SK-MEL-5 (cell line): ENCODE measurements at regions not wholly inside any gene's neighbourhood (a gene's known extent, or its start where the extent isn't known, plus 50 kb on each side); places are given as distances from the start of the nearest gene placed in this dataset.
A peak's percentile ranks its signal among the peaks of the same experiment; 100 is the strongest.

ENCODE experiments used
- DNase-seq: peaks from one replicate; pipeline ENCODE4 v3.0.0-alpha.2; 2016; ENCODE audit warnings: low read depth, low spot score
- in situ Hi-C: cut with HindIII; loops from 2 replicates; pipeline ENCODE4 v1.10.0; 2016; ENCODE audit warnings: low sequenced_read_pairs, high pct_unique_total_duplicates, low pct_unique_long_range_greater_than_20kb

DNA sequence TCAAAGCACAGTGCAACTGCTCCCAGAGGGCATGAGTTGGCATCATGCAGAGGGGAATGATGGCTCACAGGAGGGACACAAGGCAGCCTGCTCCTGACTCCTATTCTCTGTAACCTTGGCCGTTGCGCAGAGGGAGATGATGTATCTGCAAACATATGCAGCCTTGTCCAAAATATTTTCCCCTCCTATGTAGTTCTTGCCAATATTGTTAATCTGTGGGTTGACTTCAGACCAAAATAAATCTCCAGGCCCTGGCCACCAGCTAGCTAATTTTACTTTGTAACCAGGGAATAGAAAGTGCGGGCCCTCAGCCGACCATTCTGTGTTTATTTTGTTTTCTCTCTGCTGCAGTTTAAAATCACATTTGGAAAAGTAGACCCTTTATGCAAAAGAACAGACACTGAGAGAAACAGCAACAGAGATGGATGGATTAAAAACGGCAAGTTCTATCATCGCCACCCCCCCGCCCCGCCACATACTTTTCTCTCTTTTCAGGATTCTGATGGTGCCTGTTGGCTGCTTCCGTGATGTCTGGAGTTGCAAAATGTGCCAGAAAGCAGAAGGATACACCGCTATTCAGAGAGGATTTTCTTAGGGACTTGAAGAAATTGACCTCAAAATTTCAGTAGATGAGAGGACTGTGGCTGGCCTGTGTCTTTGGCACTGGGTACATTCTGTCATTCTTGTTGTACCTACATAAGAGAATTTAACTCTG, 185.3 kb upstream of the BCOR start:
- in situ Hi-C loops: no loop called here
- no peak for DNase-seq

DNA sequence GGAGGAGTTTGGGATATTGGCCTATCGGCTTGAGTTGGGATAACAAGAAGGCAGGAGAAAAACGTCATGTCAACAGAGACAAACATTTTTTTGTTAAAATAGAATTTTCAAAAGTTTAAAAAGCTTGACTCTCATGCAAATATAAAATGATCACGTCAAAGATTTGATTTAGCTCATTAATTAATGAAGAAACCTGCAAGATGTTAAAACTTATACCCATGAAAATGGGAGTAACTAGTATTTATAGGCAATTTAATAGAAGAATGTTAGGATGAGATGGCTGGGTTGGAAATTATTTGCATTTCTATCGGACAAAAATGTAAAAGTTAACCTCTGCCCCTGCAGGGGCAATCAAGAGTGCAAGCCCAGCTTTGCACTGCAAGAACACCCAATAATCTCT, 184.6 kb upstream of the BCOR start:
- no peak for DNase-seq
- in situ Hi-C loops: no loop called here

DNA sequence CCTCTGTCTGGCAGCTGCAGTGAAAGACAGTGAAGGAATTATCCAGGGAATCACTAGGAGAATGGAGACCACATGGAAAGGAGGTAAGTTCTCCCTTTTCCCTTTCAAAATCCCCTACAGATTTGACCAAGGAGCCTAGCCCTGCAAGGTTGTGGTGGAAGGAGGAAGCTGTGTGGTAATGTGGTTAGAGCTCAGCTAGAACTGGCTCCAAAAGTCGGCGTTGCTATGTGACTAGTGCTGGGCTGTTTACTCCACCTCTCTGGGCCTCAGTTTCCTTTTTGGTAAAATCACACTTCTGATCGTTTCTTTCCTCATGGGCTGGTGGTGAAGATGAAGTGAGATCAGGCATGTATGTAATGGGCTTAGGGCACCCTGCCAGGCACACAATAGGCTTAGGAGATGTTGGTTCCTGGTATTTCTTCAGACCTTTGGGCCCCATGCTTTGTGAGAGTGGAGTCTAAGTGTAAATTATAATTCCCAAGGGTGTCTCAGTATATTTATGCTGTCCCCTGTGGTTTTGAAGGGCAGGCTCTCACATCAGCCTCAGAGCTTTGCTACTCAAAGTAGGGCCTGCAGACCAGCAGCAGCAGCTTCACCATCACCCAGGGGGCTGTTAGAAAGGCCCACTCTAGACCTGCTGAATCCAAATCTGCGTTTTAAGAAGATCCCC, 183.7 kb upstream of the BCOR start:
- in situ Hi-C loops: no loop called here
- no peak for DNase-seq

DNA sequence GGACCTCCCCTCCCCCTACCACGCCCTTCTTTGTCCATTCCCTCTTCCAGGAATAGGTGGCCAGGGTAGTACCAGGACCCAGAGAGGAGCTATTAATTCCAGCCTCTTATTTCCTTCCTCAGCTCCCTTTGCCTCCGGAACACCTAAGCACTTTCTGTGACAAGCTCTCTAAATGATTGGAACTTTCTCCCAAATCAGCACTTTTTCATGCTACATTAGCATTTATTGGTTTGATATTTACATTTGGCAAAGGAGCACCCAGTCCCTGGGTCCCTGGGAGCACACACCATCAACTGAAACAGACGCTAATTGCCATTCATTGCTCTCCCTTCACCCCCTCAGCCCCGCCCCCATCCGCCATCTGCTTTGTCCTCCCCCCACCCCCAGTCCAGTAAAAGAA, 182.0 kb upstream of the BCOR start:
- no peak for DNase-seq
- in situ Hi-C loops: no loop called here

DNA sequence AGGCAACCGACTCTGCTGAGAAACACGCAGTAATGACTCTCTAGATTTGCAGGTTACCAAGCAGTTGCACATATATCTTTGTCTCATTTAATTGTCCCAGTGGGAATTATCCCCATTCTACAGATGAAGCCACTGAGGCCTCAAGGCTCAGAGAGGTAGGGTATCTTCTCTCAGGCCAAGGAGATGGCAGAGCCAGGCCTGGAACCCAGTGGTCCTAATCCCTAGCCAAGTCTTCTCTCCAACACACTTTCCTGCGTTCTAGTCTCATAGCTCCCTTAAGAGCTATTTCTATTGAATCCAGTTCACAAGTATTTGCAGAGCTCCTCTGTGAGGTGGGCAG, 181.3 kb upstream of the BCOR start:
- in situ Hi-C loops: no loop called here
- DNase-seq: no peak

DNA sequence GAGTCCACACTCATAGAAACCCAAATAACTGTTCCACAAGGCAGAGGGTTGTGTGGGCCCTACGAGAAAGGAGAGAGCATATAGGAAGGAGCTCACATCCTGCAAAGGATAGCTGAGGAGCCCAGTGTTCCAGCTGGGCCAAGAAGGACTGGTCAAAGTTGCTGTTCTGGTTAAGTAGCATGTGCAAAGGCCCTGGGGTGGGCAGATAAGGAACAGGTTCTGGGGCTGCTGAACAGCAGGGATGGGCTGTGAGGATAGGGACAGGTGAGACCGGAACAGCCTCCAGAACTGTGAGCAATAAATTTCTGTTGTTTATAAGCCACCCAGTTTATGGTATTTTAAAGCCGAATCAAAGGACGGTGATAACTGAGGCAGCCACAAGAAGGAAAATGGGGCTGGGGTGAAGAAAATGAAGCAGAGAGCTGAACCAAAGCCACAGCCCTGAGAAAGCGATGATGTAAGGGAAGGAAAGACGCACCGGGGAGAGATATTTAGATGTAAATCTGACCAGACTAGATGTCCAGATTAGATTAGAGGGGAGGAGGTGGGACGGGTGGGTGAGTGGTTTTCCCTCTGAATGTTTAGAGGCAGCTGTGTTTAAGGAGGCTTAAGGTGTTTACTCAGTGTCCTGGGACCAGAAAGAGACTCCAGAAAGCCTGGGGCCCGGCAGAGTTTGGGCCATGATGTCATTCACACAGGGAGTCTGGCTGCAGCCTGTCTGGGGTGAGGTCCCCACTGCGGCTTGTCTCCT, 180.8 kb upstream of the BCOR start:
- in situ Hi-C loops: no loop called here
- no peak for DNase-seq

DNA sequence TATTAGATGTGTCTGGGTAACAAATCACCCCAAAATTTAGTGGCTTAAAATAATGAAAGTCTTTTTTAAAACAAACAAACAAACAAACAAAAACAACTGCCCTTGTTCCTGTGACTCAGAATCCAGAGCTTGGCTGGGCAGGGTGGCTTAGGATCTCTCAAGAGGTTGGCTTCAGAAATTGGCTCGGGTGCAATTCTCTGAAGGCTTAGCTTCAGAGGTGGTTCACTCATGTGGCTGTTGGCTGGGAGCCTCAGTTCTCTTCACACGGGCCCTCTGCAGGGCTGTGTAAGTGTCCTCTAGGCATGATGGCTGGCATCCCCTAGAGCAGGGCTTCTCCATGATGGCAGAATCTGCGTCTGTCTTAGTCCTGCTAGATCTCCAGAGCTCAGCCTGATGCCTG, 179.9 kb upstream of the BCOR start:
- in situ Hi-C loops: no loop called here
- no peak for DNase-seq

DNA sequence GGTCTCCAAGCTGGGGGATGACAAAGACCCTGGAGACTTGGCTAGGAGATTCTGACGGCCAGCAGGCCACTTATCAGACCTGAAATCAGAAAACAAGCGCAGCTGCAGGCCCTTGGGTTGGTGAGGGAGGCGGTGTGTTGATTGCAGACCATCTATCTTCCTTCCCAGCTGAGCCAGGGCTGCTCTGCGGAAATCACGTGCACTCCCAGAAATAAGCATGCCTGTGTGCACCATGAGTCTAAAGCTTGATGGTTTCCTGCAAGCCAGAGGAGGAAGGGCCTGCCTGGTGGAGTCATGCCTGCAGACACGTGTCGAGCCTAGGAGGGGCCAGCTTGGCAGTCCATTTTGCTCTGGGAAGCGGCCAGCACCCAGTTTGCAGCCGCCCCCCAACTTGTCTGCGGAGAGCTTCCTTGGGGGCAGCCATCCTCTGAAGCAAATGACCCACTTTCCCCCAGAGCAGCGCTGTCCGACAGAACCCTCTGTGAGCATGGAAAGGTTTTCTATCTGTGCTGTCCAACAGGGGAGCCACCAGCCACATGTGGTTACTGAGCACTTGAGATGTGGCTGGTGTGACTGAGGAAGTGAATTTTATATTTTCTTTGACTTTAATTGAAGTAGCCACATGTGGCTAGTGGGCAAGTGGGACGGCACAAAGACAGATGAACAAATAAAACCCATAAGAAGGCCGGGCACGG, 175.7 kb upstream of the BCOR start:
- no peak for DNase-seq
- in situ Hi-C loops: no loop called here

DNA sequence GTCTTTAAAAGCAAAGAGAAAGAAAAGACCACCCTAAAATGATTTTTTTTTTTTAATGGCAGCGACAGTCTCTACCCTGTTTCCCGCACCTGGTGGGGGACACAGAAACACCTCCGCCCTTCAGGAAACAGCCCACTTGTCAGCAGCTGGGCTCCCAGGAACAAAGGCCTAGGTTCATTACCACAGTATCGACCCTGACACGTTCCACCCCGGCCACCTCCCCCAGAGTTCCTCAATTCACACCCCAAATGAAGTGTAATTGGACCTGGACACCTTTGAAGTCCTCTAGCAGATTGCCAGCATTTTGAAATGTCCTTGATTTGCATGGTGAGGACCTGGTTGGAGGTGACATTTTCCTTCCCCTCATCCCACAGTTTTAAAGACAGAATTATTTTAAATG, 175.0 kb upstream of the BCOR start:
- in situ Hi-C loops: no loop called here

DNA sequence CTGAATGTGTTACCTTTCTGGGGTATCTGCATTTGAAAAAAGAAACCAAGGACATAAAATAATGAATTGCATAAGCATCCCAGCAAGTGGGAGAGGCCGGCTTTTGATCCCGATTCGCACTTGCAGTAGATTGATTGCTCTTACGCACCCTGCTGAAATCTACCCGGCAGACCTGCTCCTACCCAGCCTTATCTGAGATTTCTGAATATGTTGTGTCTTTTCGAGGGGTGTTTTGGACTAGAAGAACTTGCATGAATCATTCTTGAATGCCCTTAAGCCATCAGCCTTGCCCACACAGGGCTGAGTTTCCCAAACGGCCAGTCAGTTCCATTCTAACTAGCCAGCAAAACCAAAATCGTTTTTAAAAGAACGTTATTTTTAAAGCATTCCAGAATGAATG, 174.4 kb upstream of the BCOR start:
- in situ Hi-C loops: no loop called here

More for the DNA sequence above, 175.0 kb upstream of the BCOR start:
- DNase-seq: no peak

DNA sequence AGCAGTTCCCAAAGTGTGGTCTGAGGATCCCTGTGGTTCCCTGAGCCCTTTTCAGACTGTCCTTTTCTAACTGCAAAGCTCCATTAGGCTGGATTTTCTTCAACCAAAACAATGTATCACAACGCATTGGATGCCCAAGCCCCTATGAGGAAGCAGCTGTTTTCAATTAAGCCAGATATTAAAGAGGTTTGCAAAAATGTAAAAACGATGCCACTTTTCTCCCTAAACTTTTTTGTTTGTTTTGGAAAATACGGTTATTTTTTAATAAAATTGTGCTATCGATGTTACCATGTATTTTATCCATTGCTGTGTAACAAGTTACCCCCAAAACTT, 170.4 kb upstream of the BCOR start:
- in situ Hi-C loops: no loop called here
- no peak for DNase-seq

More for the DNA sequence above, 174.4 kb upstream of the BCOR start:
- DNase-seq: no peak

DNA sequence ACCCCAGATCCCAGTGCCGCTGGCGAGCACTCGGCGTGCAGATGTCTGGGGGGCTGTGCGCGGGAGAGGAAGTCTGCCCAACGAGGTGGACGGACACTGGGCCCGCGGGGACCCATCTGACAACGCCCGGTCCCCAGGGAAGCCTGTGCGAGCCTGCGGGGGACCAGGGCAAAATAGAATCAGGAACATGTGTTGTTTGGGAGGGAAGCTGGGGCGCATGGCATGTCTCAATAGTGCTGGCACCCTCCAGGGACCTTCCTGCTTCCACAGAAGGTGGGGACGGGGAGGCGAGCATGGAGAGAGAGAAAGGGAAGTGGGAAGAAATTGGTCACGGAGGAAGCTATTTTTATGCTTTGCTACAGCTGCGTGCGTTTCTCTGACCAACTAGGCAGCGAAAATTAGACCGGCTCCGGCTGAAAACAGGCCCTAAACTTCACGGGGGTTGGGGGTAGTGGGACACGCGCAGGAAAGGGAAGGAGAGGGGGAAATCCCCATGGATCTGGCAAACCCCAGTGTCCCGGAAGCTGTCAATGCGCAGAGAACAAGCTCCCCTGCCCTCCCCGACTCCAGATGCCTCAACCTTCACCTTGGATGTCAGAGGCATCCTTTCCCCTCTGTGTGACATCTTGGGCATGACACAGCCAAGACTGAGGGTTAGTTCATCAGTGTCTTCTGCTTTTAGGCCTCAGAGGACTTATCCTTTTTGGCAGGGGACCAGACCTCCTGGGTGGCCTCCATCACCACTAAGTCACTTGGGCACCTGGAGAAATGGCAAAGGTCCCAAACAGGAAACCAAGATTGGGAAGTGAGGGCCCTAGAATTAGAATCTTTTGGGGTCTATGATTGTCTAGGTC, 169.8 kb upstream of the BCOR start:
- in situ Hi-C loops: no loop called here
- no peak for DNase-seq

DNA sequence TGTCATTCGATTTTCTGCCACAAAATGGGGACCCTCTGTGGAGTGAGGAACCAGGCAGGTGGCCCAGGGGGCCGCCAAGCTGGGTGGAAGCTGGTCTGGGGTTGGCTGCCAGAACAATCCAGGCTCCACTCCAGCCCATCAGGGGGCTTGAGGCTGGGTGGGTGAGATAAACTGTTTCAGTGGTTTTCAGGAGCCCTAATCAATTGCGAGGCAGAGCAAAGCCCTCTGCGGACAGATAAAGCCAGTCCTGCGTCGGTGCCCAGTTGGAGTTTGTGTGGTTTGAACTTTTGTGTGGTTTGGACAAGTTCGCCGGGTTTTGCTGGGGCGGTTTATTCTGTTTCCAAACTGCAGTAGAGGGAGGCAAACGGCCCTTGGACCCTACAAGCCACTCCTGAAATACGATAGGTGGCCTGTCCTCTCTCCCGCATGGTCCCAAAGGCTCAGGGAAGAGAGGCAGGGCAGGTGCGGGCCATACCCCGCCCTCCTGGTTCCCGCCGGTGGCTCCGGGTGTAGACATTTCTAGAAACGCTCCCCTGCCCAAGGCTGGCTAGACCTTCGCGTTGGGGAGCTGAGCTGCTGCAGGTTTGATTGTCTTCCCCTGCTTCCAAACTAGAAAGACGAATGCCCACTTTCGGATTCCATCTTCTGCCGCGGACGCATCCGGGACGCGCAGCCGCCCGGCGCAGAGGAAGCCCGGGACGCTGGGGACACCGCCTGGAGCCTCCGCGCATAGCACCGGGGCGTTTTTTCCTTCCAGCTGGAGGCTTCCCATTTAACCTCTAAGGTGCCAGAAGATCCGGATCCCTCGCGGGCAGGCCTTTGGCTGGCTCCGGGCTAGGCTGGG, 169.0 kb upstream of the BCOR start:
- in situ Hi-C loops: no loop called here

DNA sequence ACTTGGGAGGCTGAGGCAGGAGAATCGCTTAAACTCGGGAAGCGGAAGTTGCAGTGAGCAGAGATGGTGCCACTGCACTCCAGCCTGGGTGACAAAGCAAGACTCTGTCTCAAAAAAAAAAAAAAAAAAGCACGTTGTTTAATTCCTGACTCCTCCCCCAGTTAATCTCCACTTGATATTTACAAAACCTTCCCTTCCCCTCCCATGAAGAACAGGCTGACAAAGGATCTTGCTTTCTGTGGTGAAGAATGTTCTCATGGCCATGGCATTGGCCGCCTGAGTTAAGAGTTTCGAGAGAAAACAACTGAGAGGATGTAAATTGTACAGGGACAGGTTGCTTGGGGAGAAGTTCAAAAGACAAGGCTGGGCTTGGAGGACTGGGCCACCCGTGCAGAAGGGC, 168.2 kb upstream of the BCOR start:
- DNase-seq: no peak
- in situ Hi-C loops: no loop called here

More for the DNA sequence above, 169.0 kb upstream of the BCOR start:
- DNase-seq: peak; percentile 61

DNA sequence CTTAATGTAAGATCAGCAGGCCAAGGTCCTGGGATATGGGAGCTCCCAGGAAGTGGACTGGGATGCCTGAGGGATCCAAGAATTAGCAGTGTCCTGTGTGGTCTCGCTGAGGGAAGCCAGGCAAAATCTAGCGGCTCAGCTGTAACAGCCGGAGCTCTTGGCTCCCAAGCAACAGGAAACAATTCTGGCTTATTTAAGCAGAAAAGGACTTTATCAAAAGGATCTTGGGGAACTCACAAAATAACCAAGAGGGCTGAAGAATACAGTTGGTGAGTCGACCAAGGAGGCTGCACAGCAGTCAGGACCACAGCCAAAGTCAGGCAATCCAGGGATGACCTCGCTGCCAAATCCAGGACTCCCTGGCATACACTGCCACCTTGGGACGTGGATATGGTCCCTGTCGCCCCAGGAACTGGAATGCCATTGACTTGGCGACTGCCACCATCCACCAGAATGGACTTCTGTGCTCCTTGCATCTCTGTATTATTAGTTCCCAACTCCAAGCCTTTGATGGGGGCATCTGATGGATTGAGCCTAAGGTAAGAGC, 165.3 kb upstream of the BCOR start:
- in situ Hi-C loops: no loop called here
- DNase-seq: no peak

DNA sequence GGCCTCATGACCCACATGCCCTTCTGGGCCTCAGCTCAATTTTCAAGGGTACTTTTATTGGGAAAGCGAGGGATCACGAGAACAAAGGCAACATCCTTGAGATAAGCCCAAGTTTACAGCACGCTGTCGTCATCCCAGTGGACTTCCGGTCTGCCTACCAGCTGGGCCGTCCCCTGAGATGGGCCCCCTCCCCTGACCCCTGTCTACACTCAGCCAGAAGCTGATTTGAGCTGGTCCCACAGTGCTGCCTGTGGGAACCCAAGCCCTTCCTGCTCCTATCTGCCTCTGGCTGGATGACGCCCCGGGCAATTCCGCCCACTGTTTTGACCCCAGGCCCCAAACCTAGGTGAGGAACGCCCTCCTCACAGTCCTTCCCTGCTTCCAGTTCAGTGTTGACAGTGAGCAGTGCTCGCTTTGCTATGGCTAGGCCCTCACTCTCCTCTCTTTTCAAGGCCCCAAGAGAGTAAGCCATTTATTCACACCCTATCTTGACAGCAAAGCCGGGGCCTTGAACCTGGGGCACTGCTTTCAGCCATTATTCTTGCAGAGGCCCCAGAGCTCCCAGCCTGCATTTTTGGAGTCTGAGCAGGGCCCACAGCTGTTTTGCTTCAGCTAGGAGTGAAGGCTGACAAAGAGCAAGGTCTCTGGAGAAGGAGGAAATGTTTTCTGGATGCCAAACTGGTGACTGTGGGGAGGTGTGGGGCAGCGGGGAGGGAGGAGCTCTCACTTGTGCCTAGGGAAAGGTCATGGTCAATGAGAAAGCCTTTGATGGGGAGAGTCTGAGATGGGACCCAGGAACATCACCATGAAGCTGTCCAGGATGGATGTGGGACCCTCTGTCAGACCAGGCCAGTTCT, 164.6 kb upstream of the BCOR start:
- no peak for DNase-seq
- in situ Hi-C loops: no loop called here
